ENCODE measurements at regions not wholly inside any gene's neighbourhood (a gene's known extent, or its start where the extent isn't known, plus 50 kb on each side); places are given as distances from the start of the nearest gene placed in this dataset.

- Mint-ChIP-seq H3K27ac (no peak overlapping the region), H3K9me3 (peaks cover 6% of the 10 kb centered on the region), H3K36me3 (ENCODE audit: low read depth) (no peaks in the 10 kb centered on the region)
Measured at GRCh38 chr4:157810137-157810774, 362.6 kb downstream of the GASK1B start.

GRCh38 chr4:157808796-157809383 lies 363.9 kb downstream of the GASK1B start:
- no peaks in the 10 kb centered on the region for H3K36me3 Mint-ChIP-seq (ENCODE audit: low read depth)
- H3K27me3 Mint-ChIP-seq (ENCODE audit: low read depth): peaks cover 3% of the 10 kb centered on the region
- DNase-seq: no peak
- intact Hi-C loops (cut with micrococcal nuclease): no loop called here
- CTCF ChIA-PET: no interaction called here
- no peaks in the 10 kb centered on the region for H3K4me1 Mint-ChIP-seq (ENCODE audit: low read depth)
- peaks cover 9% of the 10 kb centered on the region for H3K9me3 Mint-ChIP-seq
- H3K4me3 Mint-ChIP-seq: no peak overlapping the region
- H3K27ac Mint-ChIP-seq: no peak overlapping the region

More at GRCh38 chr4:157810137-157810774, 362.6 kb downstream of the GASK1B start:
- Mint-ChIP-seq H3K27me3 (ENCODE audit: low read depth) (peaks cover 3% of the 10 kb centered on the region), H3K4me3 (no peak overlapping the region), H3K4me1 (ENCODE audit: low read depth) (no peaks in the 10 kb centered on the region)
- intact Hi-C loops (cut with micrococcal nuclease): no loop called here
- CTCF ChIA-PET: no interaction called here
- DNase-seq: no peak

- Mint-ChIP-seq H3K27me3 (ENCODE audit: low read depth) (no peaks in the 10 kb centered on the region), H3K9me3 (peaks cover 6% of the 10 kb centered on the region), H3K4me3 (no peak overlapping the region), H3K27ac (no peak overlapping the region), H3K36me3 (ENCODE audit: low read depth) (no peaks in the 10 kb centered on the region), H3K4me1 (ENCODE audit: low read depth) (no peaks in the 10 kb centered on the region)
- DNase-seq: no peak
- CTCF ChIA-PET: interaction anchor here (0.8 kb wide), 1 partner anchor 1065 kb away, joined by 3 read pairs; no protein-coding TSS in a partner anchor
- intact Hi-C loops (cut with micrococcal nuclease): no loop called here
Measured at GRCh38 chr4:157806184-157806583, 366.6 kb downstream of the GASK1B start.

- no peaks in the 10 kb centered on the region for H3K4me1 Mint-ChIP-seq (ENCODE audit: low read depth)
- intact Hi-C loops (cut with micrococcal nuclease): no loop called here
- no peaks in the 10 kb centered on the region for H3K36me3 Mint-ChIP-seq (ENCODE audit: low read depth)
- H3K4me3 Mint-ChIP-seq: no peak overlapping the region
- H3K27ac Mint-ChIP-seq: no peak overlapping the region
- DNase-seq: no peak
- CTCF ChIA-PET: no interaction called here
- H3K27me3 Mint-ChIP-seq (ENCODE audit: low read depth): no peaks in the 10 kb centered on the region
- H3K9me3 Mint-ChIP-seq: peaks cover 7% of the 10 kb centered on the region
Measured at GRCh38 chr4:157804986-157805385, 367.8 kb downstream of the GASK1B start.

GRCh38 chr4:157803845-157804521 lies 368.8 kb downstream of the GASK1B start:
- H3K36me3 Mint-ChIP-seq (ENCODE audit: low read depth): no peaks in the 10 kb centered on the region
- H3K4me3 Mint-ChIP-seq: no peak overlapping the region
- DNase-seq: no peak
- H3K9me3 Mint-ChIP-seq: peaks cover 7% of the 10 kb centered on the region
- H3K4me1 Mint-ChIP-seq (ENCODE audit: low read depth): no peaks in the 10 kb centered on the region
- H3K27me3 Mint-ChIP-seq (ENCODE audit: low read depth): no peaks in the 10 kb centered on the region
- CTCF ChIA-PET: interaction anchor here (0.5 kb wide), 1 partner anchor 1121 kb away, joined by 3 read pairs; no protein-coding TSS in a partner anchor
- H3K27ac Mint-ChIP-seq: no peak overlapping the region
- intact Hi-C loops (cut with micrococcal nuclease): no loop called here

GRCh38 chr4:157803421-157803820 lies 369.4 kb downstream of the GASK1B start:
- intact Hi-C loops (cut with micrococcal nuclease): no loop called here
- Mint-ChIP-seq H3K27me3 (ENCODE audit: low read depth) (no peaks in the 10 kb centered on the region), H3K4me3 (no peak overlapping the region), H3K27ac (no peak overlapping the region), H3K4me1 (ENCODE audit: low read depth) (no peaks in the 10 kb centered on the region), H3K36me3 (ENCODE audit: low read depth) (no peaks in the 10 kb centered on the region), H3K9me3 (peaks cover 6% of the 10 kb centered on the region)
- CTCF ChIA-PET: no interaction called here
- DNase-seq: no peak

GRCh38 chr4:157795495-157795894 lies 377.3 kb downstream of the GASK1B start:
- Mint-ChIP-seq H3K9me3 (no peaks in the 10 kb centered on the region), H3K27ac (no peak overlapping the region), H3K27me3 (ENCODE audit: low read depth) (no peaks in the 10 kb centered on the region), H3K4me3 (no peak overlapping the region), H3K36me3 (ENCODE audit: low read depth) (no peaks in the 10 kb centered on the region), H3K4me1 (ENCODE audit: low read depth) (no peaks in the 10 kb centered on the region)
- CTCF ChIA-PET: interaction anchor here (1.1 kb wide), 1 partner anchor 13 kb away, joined by 3 read pairs; no protein-coding TSS in a partner anchor
- no peak for DNase-seq
- intact Hi-C loops (cut with micrococcal nuclease): no loop called here

GRCh38 chr4:157792716-157793115 lies 380.1 kb downstream of the GASK1B start:
- H3K9me3 Mint-ChIP-seq: no peaks in the 10 kb centered on the region
- DNase-seq: no peak
- no peak overlapping the region for H3K27ac Mint-ChIP-seq
- H3K4me1 Mint-ChIP-seq (ENCODE audit: low read depth): no peaks in the 10 kb centered on the region
- CTCF ChIA-PET: no interaction called here
- H3K36me3 Mint-ChIP-seq (ENCODE audit: low read depth): no peaks in the 10 kb centered on the region
- no peaks in the 10 kb centered on the region for H3K27me3 Mint-ChIP-seq (ENCODE audit: low read depth)
- intact Hi-C loops (cut with micrococcal nuclease): no loop called here
- H3K4me3 Mint-ChIP-seq: no peak overlapping the region

- Mint-ChIP-seq H3K36me3 (ENCODE audit: low read depth) (no peaks in the 10 kb centered on the region), H3K27me3 (ENCODE audit: low read depth) (no peaks in the 10 kb centered on the region), H3K4me3 (no peak overlapping the region), H3K27ac (no peak overlapping the region), H3K4me1 (ENCODE audit: low read depth) (no peaks in the 10 kb centered on the region), H3K9me3 (peaks cover 4% of the 10 kb centered on the region)
- intact Hi-C loops (cut with micrococcal nuclease): no loop called here
- CTCF ChIA-PET: no interaction called here
- DNase-seq: no peak
Measured at GRCh38 chr4:157791236-157791635, 381.6 kb downstream of the GASK1B start.

- CTCF ChIA-PET: no interaction called here
- no peaks in the 10 kb centered on the region for H3K36me3 Mint-ChIP-seq (ENCODE audit: low read depth)
- H3K4me1 Mint-ChIP-seq (ENCODE audit: low read depth): no peaks in the 10 kb centered on the region
- DNase-seq: no peak
- intact Hi-C loops (cut with micrococcal nuclease): no loop called here
- peaks cover 5% of the 10 kb centered on the region for H3K9me3 Mint-ChIP-seq
- no peak overlapping the region for H3K4me3 Mint-ChIP-seq
- no peak overlapping the region for H3K27ac Mint-ChIP-seq
- H3K27me3 Mint-ChIP-seq (ENCODE audit: low read depth): no peaks in the 10 kb centered on the region
Measured at GRCh38 chr4:157787618-157788017, 385.2 kb downstream of the GASK1B start.

- no peak for DNase-seq
- Mint-ChIP-seq H3K4me1 (ENCODE audit: low read depth) (no peaks in the 10 kb centered on the region), H3K27ac (no peak overlapping the region), H3K36me3 (ENCODE audit: low read depth) (no peaks in the 10 kb centered on the region), H3K4me3 (no peak overlapping the region), H3K27me3 (ENCODE audit: low read depth) (no peaks in the 10 kb centered on the region), H3K9me3 (peaks cover 6% of the 10 kb centered on the region)
- intact Hi-C loops (cut with micrococcal nuclease): no loop called here
- CTCF ChIA-PET: no interaction called here
Measured at GRCh38 chr4:157781361-157781760, 391.5 kb downstream of the GASK1B start.

- CTCF ChIA-PET: no interaction called here
- intact Hi-C loops (cut with micrococcal nuclease): no loop called here
- no peak overlapping the region for H3K4me3 Mint-ChIP-seq
- H3K36me3 Mint-ChIP-seq (ENCODE audit: low read depth): no peaks in the 10 kb centered on the region
- peaks cover 4% of the 10 kb centered on the region for H3K9me3 Mint-ChIP-seq
- H3K27me3 Mint-ChIP-seq (ENCODE audit: low read depth): no peaks in the 10 kb centered on the region
- no peak for DNase-seq
- no peaks in the 10 kb centered on the region for H3K4me1 Mint-ChIP-seq (ENCODE audit: low read depth)
- H3K27ac Mint-ChIP-seq: no peak overlapping the region
Measured at GRCh38 chr4:157779081-157779480, 393.7 kb downstream of the GASK1B start.

Data from activated naive CD4-positive, alpha-beta T cell treated with anti-CD3 and anti-CD28 coated beads for 36 hours (primary cell).